ENCODE measurements at regions not wholly inside any gene's neighbourhood (a gene's known extent, or its start where the extent isn't known, plus 50 kb on each side); places are given as distances from the start of the nearest gene placed in this dataset.

DNA sequence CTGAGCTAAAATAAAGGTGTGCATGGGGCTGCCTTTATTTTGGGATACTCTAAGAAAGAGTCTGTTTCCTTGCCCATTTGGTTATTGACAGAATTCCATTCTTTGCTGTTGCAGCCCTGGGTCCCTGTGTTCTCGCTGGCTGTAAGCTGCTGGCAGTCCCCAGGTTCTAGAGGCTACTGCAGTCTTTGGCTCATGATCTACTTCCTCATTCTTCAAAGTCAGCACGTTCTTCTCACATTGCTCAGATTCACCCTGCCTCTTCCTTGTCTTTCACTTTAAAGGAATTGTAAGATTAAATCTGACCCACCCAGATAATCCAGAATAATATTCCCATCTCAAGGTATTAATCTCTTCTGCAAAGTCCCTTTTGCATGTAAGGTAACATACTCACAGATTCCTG lies 620.3 kb downstream of the CCSER2 start:
- TF ChIP-seq, protein P1, sequence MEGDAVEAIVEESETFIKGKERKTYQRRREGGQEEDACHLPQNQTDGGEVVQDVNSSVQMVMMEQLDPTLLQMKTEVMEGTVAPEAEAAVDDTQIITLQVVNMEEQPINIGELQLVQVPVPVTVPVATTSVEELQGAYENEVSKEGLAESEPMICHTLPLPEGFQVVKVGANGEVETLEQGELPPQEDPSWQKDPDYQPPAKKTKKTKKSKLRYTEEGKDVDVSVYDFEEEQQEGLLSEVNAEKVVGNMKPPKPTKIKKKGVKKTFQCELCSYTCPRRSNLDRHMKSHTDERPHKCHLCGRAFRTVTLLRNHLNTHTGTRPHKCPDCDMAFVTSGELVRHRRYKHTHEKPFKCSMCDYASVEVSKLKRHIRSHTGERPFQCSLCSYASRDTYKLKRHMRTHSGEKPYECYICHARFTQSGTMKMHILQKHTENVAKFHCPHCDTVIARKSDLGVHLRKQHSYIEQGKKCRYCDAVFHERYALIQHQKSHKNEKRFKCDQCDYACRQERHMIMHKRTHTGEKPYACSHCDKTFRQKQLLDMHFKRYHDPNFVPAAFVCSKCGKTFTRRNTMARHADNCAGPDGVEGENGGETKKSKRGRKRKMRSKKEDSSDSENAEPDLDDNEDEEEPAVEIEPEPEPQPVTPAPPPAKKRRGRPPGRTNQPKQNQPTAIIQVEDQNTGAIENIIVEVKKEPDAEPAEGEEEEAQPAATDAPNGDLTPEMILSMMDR (conservative IDR thresholded peaks at IDR 0.05 in 1 of 2, IDR thresholded peaks at IDR 0.05 in 1 of 2; ENCODE audit: low read depth in 1 of 2, low read length in 2 of 2): no peak
- no peak for TF ChIP-seq EZH2 (IDR thresholded peaks at IDR 0.05; ENCODE audit: low read length, missing control alignments)
- Histone ChIP-seq H3K4me3 (replicated peaks in 1 of 4; ENCODE audit: control extremely low read depth in 1 of 4, insufficient read depth in 1 of 4, low read depth in 3 of 4, low read length in 4 of 4) (no peak overlapping the region), H3K27me3 (ENCODE audit: control insufficient read depth, insufficient read depth, low read length) (no peaks in the 10 kb centered on the region), H2AFZ (ENCODE audit: low read length) (no peak overlapping the region), H3K9me3 (ENCODE audit: control insufficient read depth, insufficient read depth, low read depth, low read length) (no peaks in the 10 kb centered on the region), H3K27ac (ENCODE audit: insufficient read depth, low read length) (no peak overlapping the region), H3K79me2 (ENCODE audit: control insufficient read depth, insufficient read depth, low read length) (no peaks in the 10 kb centered on the region), H3K4me2 (ENCODE audit: extremely low read depth, insufficient read depth, low read length) (no peak overlapping the region), H3K36me3 (ENCODE audit: control insufficient read depth, insufficient read depth, low read length) (no peaks in the 10 kb centered on the region), H4K20me1 (ENCODE audit: control insufficient read depth, extremely low read depth, insufficient read depth, low read length) (no peaks in the 10 kb centered on the region), H3K4me1 (ENCODE audit: control insufficient read depth, extremely low read depth, insufficient read depth, low read length) (no peaks in the 10 kb centered on the region), H3K9ac (ENCODE audit: insufficient read depth, low read length) (no peak overlapping the region)
- DNase-seq (ENCODE audit: low read depth in 2 of 2): no peak

DNA sequence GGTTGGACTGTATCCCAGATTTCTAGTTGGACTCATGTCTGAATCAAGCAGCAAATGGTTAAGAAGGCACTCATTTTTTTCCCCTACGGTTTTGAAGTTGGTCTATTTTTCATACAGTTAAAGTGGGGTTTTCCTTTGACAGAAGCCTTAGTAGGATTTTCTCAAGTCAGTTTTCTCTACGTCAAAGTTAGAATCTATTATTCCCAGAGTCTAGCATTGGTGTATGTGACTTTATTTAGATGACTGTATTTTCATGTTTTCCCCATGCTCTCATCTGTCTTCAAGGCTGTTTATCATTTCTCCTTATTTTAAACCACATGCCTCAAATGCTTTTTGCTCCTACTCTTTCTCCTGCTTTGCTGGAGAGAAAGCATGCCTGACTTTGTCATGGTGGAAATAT lies 623.2 kb downstream of the CCSER2 start:
- H3K4me3 ChIP-seq (replicated peaks in 1 of 4; ENCODE audit: control extremely low read depth in 1 of 4, insufficient read depth in 1 of 4, low read depth in 3 of 4, low read length in 4 of 4): no peak overlapping the region
- no peaks in the 10 kb centered on the region for H3K4me1 ChIP-seq (ENCODE audit: control insufficient read depth, extremely low read depth, insufficient read depth, low read length)
- TF ChIP-seq EZH2 (IDR thresholded peaks at IDR 0.05; ENCODE audit: low read length, missing control alignments): no peak
- TF ChIP-seq, protein P1 (conservative IDR thresholded peaks at IDR 0.05 in 1 of 2, IDR thresholded peaks at IDR 0.05 in 1 of 2; ENCODE audit: low read depth in 1 of 2, low read length in 2 of 2): no peak
- no peak overlapping the region for H2AFZ ChIP-seq (ENCODE audit: low read length)
- no peaks in the 10 kb centered on the region for H4K20me1 ChIP-seq (ENCODE audit: control insufficient read depth, extremely low read depth, insufficient read depth, low read length)
- no peaks in the 10 kb centered on the region for H3K9me3 ChIP-seq (ENCODE audit: control insufficient read depth, insufficient read depth, low read depth, low read length)
- no peaks in the 10 kb centered on the region for H3K27me3 ChIP-seq (ENCODE audit: control insufficient read depth, insufficient read depth, low read length)
- no peak for DNase-seq (ENCODE audit: low read depth in 2 of 2)
- no peak overlapping the region for H3K9ac ChIP-seq (ENCODE audit: insufficient read depth, low read length)
- H3K4me2 ChIP-seq (ENCODE audit: extremely low read depth, insufficient read depth, low read length): no peak overlapping the region
- H3K27ac ChIP-seq (ENCODE audit: insufficient read depth, low read length): no peak overlapping the region
- H3K79me2 ChIP-seq (ENCODE audit: control insufficient read depth, insufficient read depth, low read length): no peaks in the 10 kb centered on the region
- no peaks in the 10 kb centered on the region for H3K36me3 ChIP-seq (ENCODE audit: control insufficient read depth, insufficient read depth, low read length)

DNA sequence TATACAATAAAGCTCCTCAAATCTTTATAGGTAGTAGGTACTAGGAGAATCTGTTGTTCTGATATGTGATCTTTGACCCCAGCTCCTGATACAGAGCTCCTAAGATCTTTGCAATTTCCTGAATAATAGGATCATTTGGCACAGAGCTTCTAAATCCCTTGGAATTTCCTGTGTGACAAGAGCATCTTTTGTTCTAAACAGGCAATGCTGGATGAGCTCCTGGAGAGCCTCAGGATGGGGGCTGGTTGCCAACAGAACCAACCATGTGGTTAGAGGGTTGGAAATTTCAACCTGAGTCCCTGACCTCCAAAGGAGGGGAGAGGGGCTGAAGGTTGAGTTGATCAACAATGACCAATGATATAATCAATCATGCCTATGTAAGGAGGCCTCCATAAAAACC lies 629.0 kb downstream of the CCSER2 start:
- Histone ChIP-seq H3K27ac (ENCODE audit: insufficient read depth, low read length) (no peak overlapping the region), H3K36me3 (ENCODE audit: control insufficient read depth, insufficient read depth, low read length) (no peaks in the 10 kb centered on the region), H3K9me3 (ENCODE audit: control insufficient read depth, insufficient read depth, low read depth, low read length) (no peaks in the 10 kb centered on the region), H3K9ac (ENCODE audit: insufficient read depth, low read length) (no peak overlapping the region), H3K4me3 (replicated peaks in 1 of 4; ENCODE audit: control extremely low read depth in 1 of 4, insufficient read depth in 1 of 4, low read depth in 3 of 4, low read length in 4 of 4) (no peak overlapping the region), H4K20me1 (ENCODE audit: control insufficient read depth, extremely low read depth, insufficient read depth, low read length) (no peaks in the 10 kb centered on the region), H3K4me2 (ENCODE audit: extremely low read depth, insufficient read depth, low read length) (no peak overlapping the region), H2AFZ (ENCODE audit: low read length) (no peak overlapping the region), H3K4me1 (ENCODE audit: control insufficient read depth, extremely low read depth, insufficient read depth, low read length) (no peaks in the 10 kb centered on the region), H3K27me3 (ENCODE audit: control insufficient read depth, insufficient read depth, low read length) (no peaks in the 10 kb centered on the region), H3K79me2 (ENCODE audit: control insufficient read depth, insufficient read depth, low read length) (no peaks in the 10 kb centered on the region)
- no peak for TF ChIP-seq EZH2 (IDR thresholded peaks at IDR 0.05; ENCODE audit: low read length, missing control alignments)
- TF ChIP-seq, protein P1 (conservative IDR thresholded peaks at IDR 0.05 in 1 of 2, IDR thresholded peaks at IDR 0.05 in 1 of 2; ENCODE audit: low read depth in 1 of 2, low read length in 2 of 2): no peak
- DNase-seq (ENCODE audit: low read depth in 2 of 2): no peak

Data from fibroblast of lung (primary cell).